Body of pancreas (tissue), 4 donors: ENCODE measurements at regions not wholly inside any gene's neighbourhood (a gene's known extent, or its start where the extent isn't known, plus 50 kb on each side); places are given as distances from the start of the nearest gene placed in this dataset.

Experiments
- POLR2A ChIP-seq, 3 donors: fragments of 450-650 bp; IDR thresholded peaks; one replicate each; pipeline ENCODE4 v1.6.1; 2016; ENCODE audit warnings: antibody characterized with exemption in 3 of 3, mild to moderate bottlenecking in 2 of 3
- TF ChIP-seq, protein P1 (sequence below), 7 experiments: fragments of 450-650 bp in 4 of 7; fragments of 200-600 bp in 3 of 7; sonication (generic) in 3 of 7; IDR thresholded peaks; one replicate each; pipeline ENCODE4 v1.5.1; 2016 to 2019; ENCODE audit warnings: antibody characterized with exemption in 7 of 7

DNA sequence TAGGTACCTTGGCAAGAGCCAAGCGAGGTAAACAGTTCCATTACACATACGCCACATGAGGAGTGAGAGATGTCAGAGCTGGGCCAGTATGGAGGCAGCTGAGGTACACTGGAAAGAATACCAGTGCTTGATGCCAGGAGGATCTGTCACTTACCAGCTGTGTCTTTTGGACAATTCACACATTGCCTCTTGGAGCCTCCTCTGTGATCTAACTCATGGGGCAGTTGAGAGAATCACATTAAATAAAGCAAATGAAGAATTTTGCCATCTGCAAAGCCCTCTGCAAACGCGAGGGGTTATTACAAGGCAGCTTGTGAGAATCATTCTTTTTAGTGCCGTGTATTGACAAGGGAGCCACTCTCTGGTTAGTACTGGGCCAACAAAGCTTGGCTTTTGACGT is 429.7 kb upstream of the KLF4 start:
- TF ChIP-seq, protein P1, sequence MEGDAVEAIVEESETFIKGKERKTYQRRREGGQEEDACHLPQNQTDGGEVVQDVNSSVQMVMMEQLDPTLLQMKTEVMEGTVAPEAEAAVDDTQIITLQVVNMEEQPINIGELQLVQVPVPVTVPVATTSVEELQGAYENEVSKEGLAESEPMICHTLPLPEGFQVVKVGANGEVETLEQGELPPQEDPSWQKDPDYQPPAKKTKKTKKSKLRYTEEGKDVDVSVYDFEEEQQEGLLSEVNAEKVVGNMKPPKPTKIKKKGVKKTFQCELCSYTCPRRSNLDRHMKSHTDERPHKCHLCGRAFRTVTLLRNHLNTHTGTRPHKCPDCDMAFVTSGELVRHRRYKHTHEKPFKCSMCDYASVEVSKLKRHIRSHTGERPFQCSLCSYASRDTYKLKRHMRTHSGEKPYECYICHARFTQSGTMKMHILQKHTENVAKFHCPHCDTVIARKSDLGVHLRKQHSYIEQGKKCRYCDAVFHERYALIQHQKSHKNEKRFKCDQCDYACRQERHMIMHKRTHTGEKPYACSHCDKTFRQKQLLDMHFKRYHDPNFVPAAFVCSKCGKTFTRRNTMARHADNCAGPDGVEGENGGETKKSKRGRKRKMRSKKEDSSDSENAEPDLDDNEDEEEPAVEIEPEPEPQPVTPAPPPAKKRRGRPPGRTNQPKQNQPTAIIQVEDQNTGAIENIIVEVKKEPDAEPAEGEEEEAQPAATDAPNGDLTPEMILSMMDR (IDR thresholded peaks at IDR 0.05), result no peak
- TF ChIP-seq POLR2A (IDR thresholded peaks at IDR 0.05), result no peak
